SJSA1 (cell line): ENCODE measurements at regions not wholly inside any gene's neighbourhood (a gene's known extent, or its start where the extent isn't known, plus 50 kb on each side); places are given as distances from the start of the nearest gene placed in this dataset.
A peak's percentile ranks its signal among the peaks of the same experiment; 100 is the strongest.
"Not testable (repeated sequence)": the region's sequence is repeated elsewhere in the genome, so short reads cannot be mapped to it uniquely, and the experiment has no call there.

ENCODE experiments used
- DNase-seq, 2 experiments: peaks; one replicate each; pipeline ENCODE4 v3.0.0-alpha.2; 2015 to 2020; ENCODE audit warnings: low spot score in 2 of 2, low read depth in 1 of 2
- H3K27ac ChIP-seq: fragments of 250-450 bp; sonication (Bioruptor Pico); 2 replicates; pipeline ENCODE4 v1.5.1; 2020; ENCODE audit warnings: mild to moderate bottlenecking, moderate library complexity
- H3K27me3 ChIP-seq: fragments of 250-450 bp; sonication (Bioruptor Pico); replicated peaks from 2 replicates; pipeline ENCODE4 v1.5.1; 2020; ENCODE audit warnings: mild to moderate bottlenecking, moderate library complexity
- H3K36me3 ChIP-seq: fragments of 250-450 bp; sonication (Bioruptor Pico); 2 replicates; pipeline ENCODE4 v1.5.1; 2020; ENCODE audit warnings: mild to moderate bottlenecking
- H3K4me1 ChIP-seq: fragments of 250-450 bp; sonication (Bioruptor Pico); replicated peaks from 2 replicates; pipeline ENCODE4 v1.6.1; 2021; ENCODE audit warnings: mild to moderate bottlenecking
- H3K4me3 ChIP-seq: fragments of 250-450 bp; sonication (Bioruptor Pico); 2 replicates; pipeline ENCODE4 v1.5.1; 2020; ENCODE audit warnings: mild to moderate bottlenecking
- H3K9me3 ChIP-seq: fragments of 250-450 bp; sonication (Bioruptor Pico); replicated peaks from 2 replicates; pipeline ENCODE4 v1.5.1; 2020; ENCODE audit warnings: mild to moderate bottlenecking

GRCh38 chr22:22982616-22983015 lies 87.7 kb upstream of the GNAZ start:
- Histone ChIP-seq H3K27ac (no peak overlapping the region), H3K27me3 (0 out of 2 replicates have a peak, but pooled peaks cover 3% of the 10 kb centered on the region), H3K9me3 (peaks cover 2% of the 10 kb centered on the region; the same call in 1 of the 2 replicates), H3K4me1 (no peaks in the 10 kb centered on the region), H3K36me3 (no peaks in the 10 kb centered on the region), H3K4me3 (no peak overlapping the region)
- no peak for DNase-seq

DNA sequence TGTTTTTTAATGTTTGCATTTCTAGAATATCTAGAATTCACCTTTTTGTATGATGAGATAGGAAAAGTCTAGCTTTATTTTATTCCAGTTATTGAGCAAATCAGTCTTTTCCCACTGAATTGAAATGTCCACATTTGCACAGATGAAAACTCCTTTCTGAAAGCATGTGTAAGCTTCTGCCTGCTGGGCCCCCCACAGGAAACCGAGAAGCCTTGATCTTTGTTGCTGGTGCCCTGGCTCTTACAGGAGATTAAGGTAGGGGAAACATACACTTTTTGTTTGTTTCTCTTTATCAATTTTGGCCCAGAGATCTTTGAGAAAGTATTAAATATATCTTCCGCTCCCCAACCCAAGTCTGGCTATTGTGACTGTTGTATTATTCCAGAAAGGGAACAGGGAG lies 87.2 kb upstream of the GNAZ start:
- no peaks in the 10 kb centered on the region for H3K27me3 ChIP-seq
- H3K9me3 ChIP-seq: peaks cover 2% of the 10 kb centered on the region; the same call in 1 of the 2 replicates
- H3K27ac ChIP-seq: no peak overlapping the region
- H3K4me1 ChIP-seq: no peaks in the 10 kb centered on the region
- H3K4me3 ChIP-seq: no peak overlapping the region
- no peak for DNase-seq
- no peaks in the 10 kb centered on the region for H3K36me3 ChIP-seq

DNA sequence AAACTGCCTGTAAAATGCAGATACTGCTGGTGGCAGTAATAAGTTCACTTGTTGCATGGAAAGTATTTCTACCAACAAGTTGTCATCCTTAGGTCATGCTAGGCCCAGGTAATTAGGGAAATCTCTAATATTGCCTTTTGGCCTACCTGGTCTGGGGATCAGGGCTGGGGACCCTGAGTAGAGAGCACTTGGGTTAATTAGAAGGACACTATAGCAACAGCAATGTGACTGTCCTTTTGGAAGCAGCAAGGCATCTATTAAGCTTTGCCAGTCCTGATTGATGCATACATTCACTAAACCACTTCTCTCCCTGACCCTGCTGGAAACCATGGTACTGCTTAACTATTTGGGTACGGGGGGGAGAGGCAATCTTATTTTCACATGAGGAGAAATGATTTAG lies 86.5 kb upstream of the GNAZ start:
- H3K9me3 ChIP-seq: peaks cover under 1% of the 10 kb centered on the region; the same call in 1 of the 2 replicates
- DNase-seq: no peak
- H3K36me3 ChIP-seq: no peaks in the 10 kb centered on the region
- H3K27me3 ChIP-seq: no peaks in the 10 kb centered on the region
- H3K4me3 ChIP-seq: no peak overlapping the region
- no peak overlapping the region for H3K27ac ChIP-seq
- no peaks in the 10 kb centered on the region for H3K4me1 ChIP-seq

DNA sequence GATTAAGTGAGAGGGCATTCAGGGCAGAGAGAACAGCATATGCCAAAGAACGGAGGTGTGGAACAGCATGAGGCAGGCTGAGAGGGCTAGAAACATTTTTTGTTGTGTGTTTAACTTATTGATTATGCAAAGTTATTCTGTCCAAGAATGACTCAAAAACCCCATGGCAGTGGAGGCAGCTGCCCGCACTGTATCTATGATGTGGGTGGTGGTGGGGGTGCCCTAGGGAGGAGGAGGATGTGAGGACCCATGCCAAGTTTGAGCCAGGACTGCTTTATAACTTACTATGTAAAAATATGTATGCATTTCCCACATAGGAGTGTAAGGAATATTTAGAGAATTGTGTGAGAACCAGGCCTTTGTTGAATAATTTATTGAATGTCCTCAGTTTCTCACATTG lies 85.4 kb upstream of the GNAZ start:
- Histone ChIP-seq H3K4me1 (peaks cover 2% of the 10 kb centered on the region), H3K4me3 (no peak overlapping the region), H3K27me3 (no peaks in the 10 kb centered on the region), H3K36me3 (no peaks in the 10 kb centered on the region), H3K9me3 (no peaks in the 10 kb centered on the region; the same call in 1 of the 2 replicates), H3K27ac (no peak overlapping the region)
- DNase-seq: no peak

DNA sequence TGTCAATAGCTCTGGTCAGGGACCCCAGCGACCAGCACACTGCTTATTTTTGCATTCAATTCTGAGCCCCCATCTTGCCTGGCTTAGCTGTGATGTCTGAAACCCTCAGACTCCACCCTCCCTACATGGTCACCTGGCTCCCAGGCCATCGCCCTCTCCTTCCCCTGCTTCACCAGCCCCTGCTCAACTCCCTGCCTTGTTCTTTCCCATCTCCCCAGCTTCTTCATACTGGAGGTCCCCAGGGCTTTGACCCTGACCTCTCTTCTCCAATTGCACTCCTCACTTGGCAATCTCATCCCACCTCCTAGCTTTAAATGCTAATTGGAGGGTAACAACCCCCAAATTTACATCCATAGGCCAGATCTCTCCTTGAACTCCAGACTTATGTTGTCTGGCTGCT lies 84.3 kb upstream of the GNAZ start:
- no peak overlapping the region for H3K27ac ChIP-seq
- H3K9me3 ChIP-seq: no peaks in the 10 kb centered on the region; the same call in 1 of the 2 replicates
- H3K4me1 ChIP-seq: peaks cover 10% of the 10 kb centered on the region
- H3K4me3 ChIP-seq: no peak overlapping the region
- DNase-seq: no peak
- H3K36me3 ChIP-seq: no peaks in the 10 kb centered on the region
- no peaks in the 10 kb centered on the region for H3K27me3 ChIP-seq

DNA sequence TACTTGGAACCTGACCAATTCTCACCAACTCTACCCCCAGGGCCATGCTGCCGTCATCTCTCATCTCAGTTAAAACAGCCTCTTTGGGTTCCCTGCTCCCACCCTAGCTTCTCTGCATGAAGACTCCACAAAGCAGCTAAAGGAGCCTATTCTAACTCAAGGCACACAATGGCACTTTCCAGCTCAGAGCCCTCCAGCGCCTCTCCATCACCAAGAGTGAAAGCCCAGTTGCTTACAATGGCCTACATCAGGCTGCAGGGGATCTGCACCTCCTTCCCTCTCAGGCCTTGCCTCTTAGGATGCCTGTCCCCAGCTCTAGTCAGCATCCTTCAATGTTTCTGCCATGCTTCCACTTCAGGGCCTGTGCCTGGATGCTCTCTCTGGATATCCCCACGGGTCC lies 83.7 kb upstream of the GNAZ start:
- no peak for DNase-seq
- no peaks in the 10 kb centered on the region; the same call in 1 of the 2 replicates for H3K9me3 ChIP-seq
- H3K27me3 ChIP-seq: no peaks in the 10 kb centered on the region

DNA sequence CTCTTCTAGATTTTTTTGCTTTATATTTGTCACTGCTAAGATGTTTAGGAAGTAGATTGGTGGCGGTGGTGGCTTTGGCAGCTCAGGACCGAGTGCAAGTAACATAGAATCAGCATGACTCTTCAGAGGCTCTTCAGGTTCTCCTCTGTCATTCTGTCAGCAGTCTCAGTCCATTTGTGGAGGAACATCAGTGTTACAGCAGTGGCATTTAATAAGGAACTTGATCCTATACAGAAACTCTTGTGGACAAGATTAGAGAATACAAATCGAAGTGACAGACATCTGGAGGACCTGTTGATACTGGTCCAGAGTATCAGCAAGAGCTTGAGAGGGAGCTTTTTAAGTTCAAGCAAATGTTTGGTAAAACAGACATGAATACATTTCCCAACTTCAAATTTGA lies 82.2 kb upstream of the GNAZ start:
- H3K27me3 ChIP-seq: no peaks in the 10 kb centered on the region

More for the DNA sequence above, 83.7 kb upstream of the GNAZ start:
- peaks cover 15% of the 10 kb centered on the region for H3K4me1 ChIP-seq
- no peaks in the 10 kb centered on the region for H3K36me3 ChIP-seq
- H3K4me3 ChIP-seq: no peak overlapping the region
- H3K27ac ChIP-seq: no peak overlapping the region

DNA sequence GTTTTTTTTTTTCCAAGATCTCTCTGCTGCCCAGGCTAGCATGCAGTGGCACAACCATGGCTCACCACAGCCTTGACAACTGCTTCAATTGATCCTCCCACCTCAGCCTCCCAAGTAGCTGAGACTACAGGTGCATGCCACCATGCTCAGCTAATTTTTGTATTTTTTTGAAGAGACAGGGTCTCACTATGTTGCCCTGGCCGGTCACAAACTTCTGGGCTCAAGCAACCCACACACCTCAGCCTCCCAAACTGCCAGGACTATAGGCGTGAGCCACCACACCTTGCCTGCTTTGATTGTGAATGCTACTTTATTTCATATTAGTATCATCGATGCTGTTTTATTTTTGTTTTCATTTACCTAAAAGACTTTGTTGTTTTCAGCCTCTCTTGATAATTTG lies 81.5 kb upstream of the GNAZ start:
- Histone ChIP-seq H3K4me3 (no peak overlapping the region), H3K9me3 (0 out of 2 replicates have a peak, but pooled peaks cover 3% of the 10 kb centered on the region), H3K27ac (no peak overlapping the region), H3K4me1 (peaks cover 15% of the 10 kb centered on the region), H3K36me3 (no peaks in the 10 kb centered on the region), H3K27me3 (no peaks in the 10 kb centered on the region)
- DNase-seq: no peak

More for the DNA sequence above, 82.2 kb upstream of the GNAZ start:
- Histone ChIP-seq H3K4me3 (no peak overlapping the region), H3K27ac (no peak overlapping the region), H3K36me3 (no peaks in the 10 kb centered on the region), H3K4me1 (peaks cover 15% of the 10 kb centered on the region), H3K9me3 (0 out of 2 replicates have a peak, but pooled peaks cover 3% of the 10 kb centered on the region)
- no peak for DNase-seq

GRCh38 chr22:22989856-22990255 lies 80.5 kb upstream of the GNAZ start:
- DNase-seq: no peak
- Histone ChIP-seq H3K27me3 (no peaks in the 10 kb centered on the region), H3K36me3 (no peaks in the 10 kb centered on the region), H3K9me3 (0 out of 2 replicates have a peak, but pooled peaks cover 3% of the 10 kb centered on the region), H3K4me1 (peaks cover 15% of the 10 kb centered on the region), H3K27ac (peak overlapping the region; percentile 33), H3K4me3 (no peak overlapping the region)

DNA sequence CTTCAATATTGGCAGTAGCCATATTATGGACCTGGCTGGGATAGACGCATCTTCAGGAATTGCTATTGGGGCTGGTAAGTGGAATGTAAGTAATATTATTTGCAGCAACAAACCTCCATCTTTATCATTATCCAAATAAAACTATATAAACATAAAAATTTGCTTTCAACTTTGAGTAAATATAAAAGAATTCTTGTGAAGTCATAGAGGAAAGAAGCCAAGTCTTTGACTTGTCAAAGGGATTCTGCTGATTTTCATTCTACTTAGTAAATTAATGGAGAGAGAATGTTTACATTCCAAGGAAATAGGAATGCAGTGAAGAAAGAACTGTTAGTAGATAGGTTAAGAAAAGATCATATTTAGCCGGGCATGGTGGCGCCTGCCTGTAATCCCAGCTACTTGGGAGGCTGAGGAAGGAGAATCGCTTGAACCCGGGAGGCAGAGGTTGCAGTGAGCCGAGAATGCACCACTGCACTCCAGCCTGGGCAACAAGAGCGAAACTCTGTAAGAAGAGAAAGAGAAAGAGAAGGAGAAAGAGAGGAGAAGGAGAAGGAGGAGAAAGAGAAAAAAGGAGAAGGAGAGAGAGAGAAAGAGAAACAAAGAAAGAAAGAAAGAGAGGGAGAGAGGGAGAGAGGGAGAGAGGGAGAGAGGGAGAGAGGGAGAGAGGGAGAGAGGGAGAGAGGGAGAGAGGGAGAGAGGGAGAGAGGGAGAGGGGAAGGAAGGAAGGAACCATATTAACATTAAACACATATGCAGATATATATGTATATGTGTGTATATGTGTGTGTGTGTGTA lies 79.4 kb upstream of the GNAZ start:
- H3K27ac ChIP-seq: peak overlapping the region; percentile 51
- DNase-seq: peak in 1 of 2 experiments; percentile 75
- H3K4me1 ChIP-seq: peaks cover 15% of the 10 kb centered on the region
- H3K9me3 ChIP-seq, H3K36me3 ChIP-seq, H3K4me3 ChIP-seq, H3K27me3 ChIP-seq: not testable (repeated sequence)

GRCh38 chr22:22992474-22992873 lies 77.8 kb upstream of the GNAZ start:
- DNase-seq: no peak
- Histone ChIP-seq H3K4me3 (no peak overlapping the region), H3K27ac (no peak overlapping the region), H3K27me3 (no peaks in the 10 kb centered on the region), H3K4me1 (peaks cover 15% of the 10 kb centered on the region), H3K36me3 (no peaks in the 10 kb centered on the region), H3K9me3 (0 out of 2 replicates have a peak, but pooled peaks cover 3% of the 10 kb centered on the region)

- Histone ChIP-seq H3K36me3 (no peaks in the 10 kb centered on the region), H3K27ac (no peak overlapping the region), H3K4me1 (peaks cover 15% of the 10 kb centered on the region), H3K27me3 (no peaks in the 10 kb centered on the region), H3K9me3 (0 out of 2 replicates have a peak, but pooled peaks cover 3% of the 10 kb centered on the region), H3K4me3 (no peak overlapping the region)
- no peak for DNase-seq
Observed at GRCh38 chr22:22993184-22993583, 77.1 kb upstream of the GNAZ start.

- H3K27me3 ChIP-seq: no peaks in the 10 kb centered on the region
- 0 out of 2 replicates have a peak, but pooled peaks cover 3% of the 10 kb centered on the region for H3K9me3 ChIP-seq
- DNase-seq: no peak
- no peaks in the 10 kb centered on the region for H3K36me3 ChIP-seq
- no peak overlapping the region for H3K27ac ChIP-seq
- no peak overlapping the region for H3K4me3 ChIP-seq
- peaks cover 11% of the 10 kb centered on the region for H3K4me1 ChIP-seq
Observed at GRCh38 chr22:22995166-22995565, 75.2 kb upstream of the GNAZ start.

- H3K27me3 ChIP-seq: no peaks in the 10 kb centered on the region
- H3K4me3 ChIP-seq: no peak overlapping the region
- H3K27ac ChIP-seq: no peak overlapping the region
- no peaks in the 10 kb centered on the region for H3K4me1 ChIP-seq
- 0 out of 2 replicates have a peak, but pooled peaks cover 3% of the 10 kb centered on the region for H3K9me3 ChIP-seq
- H3K36me3 ChIP-seq: no peaks in the 10 kb centered on the region
- DNase-seq: no peak
Observed at GRCh38 chr22:22996511-22997261, 73.6 kb upstream of the GNAZ start.
